ENCODE measurements at regions not wholly inside any gene's neighbourhood (a gene's known extent, or its start where the extent isn't known, plus 50 kb on each side); places are given as distances from the start of the nearest gene placed in this dataset.

- Histone ChIP-seq H3K27me3 (ENCODE audit: insufficient read depth, poor library complexity, severe bottlenecking) (no peaks in the 10 kb centered on the region), H3K4me3 (replicated peaks; ENCODE audit: insufficient read depth, low read length) (no peak overlapping the region), H3K27ac (replicated peaks) (no peak overlapping the region)
- TF ChIP-seq GABPA (IDR thresholded peaks at IDR 0.05; ENCODE audit: low read depth) (no peak), REST (IDR thresholded peaks at IDR 0.05; ENCODE audit: insufficient replicate concordance, low read depth) (no peak)
- DNase-seq (ENCODE audit: low read depth in 1 of 2, low spot score in 1 of 2) = no peak
These were observed 951.2 kb upstream of the MIR17HG start for GRCh38 chr13:90396266-90396665.

GRCh38 chr13:90397503-90397902 is 950.0 kb upstream of the MIR17HG start:
- Histone ChIP-seq H3K4me3 (replicated peaks; ENCODE audit: insufficient read depth, low read length) (no peak overlapping the region), H3K27ac (replicated peaks) (no peak overlapping the region), H3K27me3 (ENCODE audit: insufficient read depth, poor library complexity, severe bottlenecking) (no peaks in the 10 kb centered on the region)
- DNase-seq (ENCODE audit: low read depth in 1 of 2, low spot score in 1 of 2) = no peak
- no peak for TF ChIP-seq SPI1 (IDR thresholded peaks at IDR 0.05; ENCODE audit: borderline replicate concordance, low read depth)
- no peak for TF ChIP-seq CTCF (IDR thresholded peaks at IDR 0.05; ENCODE audit: insufficient read depth, low read length)
- TF ChIP-seq GABPA (IDR thresholded peaks at IDR 0.05; ENCODE audit: low read depth) = no peak
- TF ChIP-seq REST (IDR thresholded peaks at IDR 0.05; ENCODE audit: insufficient replicate concordance, low read depth) = no peak
- TF ChIP-seq POLR2AphosphoS5 (IDR thresholded peaks at IDR 0.05; ENCODE audit: low read depth) = no peak

GRCh38 chr13:90400372-90400771 is 947.1 kb upstream of the MIR17HG start:
- H3K4me3 ChIP-seq (replicated peaks; ENCODE audit: insufficient read depth, low read length) = no peak overlapping the region
- H3K27me3 ChIP-seq (ENCODE audit: insufficient read depth, poor library complexity, severe bottlenecking) = no peaks in the 10 kb centered on the region
- no peak for DNase-seq (ENCODE audit: low read depth in 1 of 2, low spot score in 1 of 2)
- TF ChIP-seq GABPA (IDR thresholded peaks at IDR 0.05; ENCODE audit: low read depth) (no peak), CTCF (IDR thresholded peaks at IDR 0.05; ENCODE audit: insufficient read depth, low read length) (no peak), POLR2AphosphoS5 (IDR thresholded peaks at IDR 0.05; ENCODE audit: low read depth) (no peak), REST (IDR thresholded peaks at IDR 0.05; ENCODE audit: insufficient replicate concordance, low read depth) (no peak), SPI1 (IDR thresholded peaks at IDR 0.05; ENCODE audit: borderline replicate concordance, low read depth) (no peak)
- H3K27ac ChIP-seq (replicated peaks) = no peak overlapping the region

GRCh38 chr13:90401150-90401549 is 946.3 kb upstream of the MIR17HG start:
- DNase-seq (ENCODE audit: low read depth in 1 of 2, low spot score in 1 of 2) = no peak
- Histone ChIP-seq H3K4me3 (replicated peaks; ENCODE audit: insufficient read depth, low read length) (no peak overlapping the region), H3K27ac (replicated peaks) (no peak overlapping the region), H3K27me3 (ENCODE audit: insufficient read depth, poor library complexity, severe bottlenecking) (no peaks in the 10 kb centered on the region)
- TF ChIP-seq REST (IDR thresholded peaks at IDR 0.05; ENCODE audit: insufficient replicate concordance, low read depth) = no peak
- TF ChIP-seq GABPA (IDR thresholded peaks at IDR 0.05; ENCODE audit: low read depth) = no peak
- no peak for TF ChIP-seq SPI1 (IDR thresholded peaks at IDR 0.05; ENCODE audit: borderline replicate concordance, low read depth)
- no peak for TF ChIP-seq CTCF (IDR thresholded peaks at IDR 0.05; ENCODE audit: insufficient read depth, low read length)
- TF ChIP-seq POLR2AphosphoS5 (IDR thresholded peaks at IDR 0.05; ENCODE audit: low read depth) = no peak
